Panc1 (cell line): ENCODE measurements at regions not wholly inside any gene's neighbourhood (a gene's known extent, or its start where the extent isn't known, plus 50 kb on each side); places are given as distances from the start of the nearest gene placed in this dataset.

ENCODE experiments used
- POLR2AphosphoS5 ChIP-seq: IDR thresholded peaks from 2 replicates; pipeline ENCODE4 v1.6.1; 2012; ENCODE audit warnings: mild to moderate bottlenecking, low read depth, low read length, moderate library complexity
- TCF7L2 ChIP-seq: IDR thresholded peaks from 2 replicates; pipeline ENCODE4 v1.6.1; 2011; ENCODE audit warnings: mild to moderate bottlenecking, low read depth, low read length, inconsistent platforms
- TF ChIP-seq, protein P1 (sequence below): fragments of 450-650 bp; IDR thresholded peaks from 2 replicates; pipeline ENCODE4 v1.5.1; 2017; ENCODE audit warnings: mild to moderate bottlenecking
- TF ChIP-seq, protein P2 (sequence below), 2 experiments: IDR thresholded peaks; 2 replicates each; pipeline ENCODE4 v1.6.1; 2011 to 2012; ENCODE audit warnings: low read depth in 2 of 2, control low read depth in 1 of 2, low read length in 1 of 2, mild to moderate bottlenecking in 1 of 2, moderate library complexity in 1 of 2; ENCODE audit not compliant: insufficient read depth in 1 of 2

- TF ChIP-seq POLR2AphosphoS5 = no peak
- TF ChIP-seq, protein P1, sequence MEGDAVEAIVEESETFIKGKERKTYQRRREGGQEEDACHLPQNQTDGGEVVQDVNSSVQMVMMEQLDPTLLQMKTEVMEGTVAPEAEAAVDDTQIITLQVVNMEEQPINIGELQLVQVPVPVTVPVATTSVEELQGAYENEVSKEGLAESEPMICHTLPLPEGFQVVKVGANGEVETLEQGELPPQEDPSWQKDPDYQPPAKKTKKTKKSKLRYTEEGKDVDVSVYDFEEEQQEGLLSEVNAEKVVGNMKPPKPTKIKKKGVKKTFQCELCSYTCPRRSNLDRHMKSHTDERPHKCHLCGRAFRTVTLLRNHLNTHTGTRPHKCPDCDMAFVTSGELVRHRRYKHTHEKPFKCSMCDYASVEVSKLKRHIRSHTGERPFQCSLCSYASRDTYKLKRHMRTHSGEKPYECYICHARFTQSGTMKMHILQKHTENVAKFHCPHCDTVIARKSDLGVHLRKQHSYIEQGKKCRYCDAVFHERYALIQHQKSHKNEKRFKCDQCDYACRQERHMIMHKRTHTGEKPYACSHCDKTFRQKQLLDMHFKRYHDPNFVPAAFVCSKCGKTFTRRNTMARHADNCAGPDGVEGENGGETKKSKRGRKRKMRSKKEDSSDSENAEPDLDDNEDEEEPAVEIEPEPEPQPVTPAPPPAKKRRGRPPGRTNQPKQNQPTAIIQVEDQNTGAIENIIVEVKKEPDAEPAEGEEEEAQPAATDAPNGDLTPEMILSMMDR = no peak
- TF ChIP-seq, protein P2, sequence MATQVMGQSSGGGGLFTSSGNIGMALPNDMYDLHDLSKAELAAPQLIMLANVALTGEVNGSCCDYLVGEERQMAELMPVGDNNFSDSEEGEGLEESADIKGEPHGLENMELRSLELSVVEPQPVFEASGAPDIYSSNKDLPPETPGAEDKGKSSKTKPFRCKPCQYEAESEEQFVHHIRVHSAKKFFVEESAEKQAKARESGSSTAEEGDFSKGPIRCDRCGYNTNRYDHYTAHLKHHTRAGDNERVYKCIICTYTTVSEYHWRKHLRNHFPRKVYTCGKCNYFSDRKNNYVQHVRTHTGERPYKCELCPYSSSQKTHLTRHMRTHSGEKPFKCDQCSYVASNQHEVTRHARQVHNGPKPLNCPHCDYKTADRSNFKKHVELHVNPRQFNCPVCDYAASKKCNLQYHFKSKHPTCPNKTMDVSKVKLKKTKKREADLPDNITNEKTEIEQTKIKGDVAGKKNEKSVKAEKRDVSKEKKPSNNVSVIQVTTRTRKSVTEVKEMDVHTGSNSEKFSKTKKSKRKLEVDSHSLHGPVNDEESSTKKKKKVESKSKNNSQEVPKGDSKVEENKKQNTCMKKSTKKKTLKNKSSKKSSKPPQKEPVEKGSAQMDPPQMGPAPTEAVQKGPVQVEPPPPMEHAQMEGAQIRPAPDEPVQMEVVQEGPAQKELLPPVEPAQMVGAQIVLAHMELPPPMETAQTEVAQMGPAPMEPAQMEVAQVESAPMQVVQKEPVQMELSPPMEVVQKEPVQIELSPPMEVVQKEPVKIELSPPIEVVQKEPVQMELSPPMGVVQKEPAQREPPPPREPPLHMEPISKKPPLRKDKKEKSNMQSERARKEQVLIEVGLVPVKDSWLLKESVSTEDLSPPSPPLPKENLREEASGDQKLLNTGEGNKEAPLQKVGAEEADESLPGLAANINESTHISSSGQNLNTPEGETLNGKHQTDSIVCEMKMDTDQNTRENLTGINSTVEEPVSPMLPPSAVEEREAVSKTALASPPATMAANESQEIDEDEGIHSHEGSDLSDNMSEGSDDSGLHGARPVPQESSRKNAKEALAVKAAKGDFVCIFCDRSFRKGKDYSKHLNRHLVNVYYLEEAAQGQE (IDR thresholded peaks at IDR 0.05; ENCODE audit: insufficient read depth in 1 of 2, low read depth in 2 of 2, low read length in 1 of 2) = no peak
- no peak for TF ChIP-seq TCF7L2
These were observed 174.0 kb upstream of the PFKP start for GRCh38 chr10:2893158-2893845.
